IPS-18c (cell line): ENCODE measurements at regions not wholly inside any gene's neighbourhood (a gene's known extent, or its start where the extent isn't known, plus 50 kb on each side); places are given as distances from the start of the nearest gene placed in this dataset.

ENCODE experiments used
- H3K4me3 ChIP-seq: 2 replicates; pipeline ENCODE4 v1.7.0; 2013; ENCODE audit warnings: low read depth, mild to moderate bottlenecking, low read length, moderate library complexity; ENCODE audit not compliant: insufficient read depth
- H3K9me3 ChIP-seq: one replicate; pipeline ENCODE4 v1.6.1; 2013; ENCODE audit warnings: mild to moderate bottlenecking, low read length, moderate library complexity; ENCODE audit not compliant: control insufficient read depth, insufficient read depth

GRCh38 chr5:4348919-4349318 lies 753.3 kb downstream of the IRX1 start:
- Histone ChIP-seq H3K4me3 (no peak overlapping the region), H3K9me3 (no peaks in the 10 kb centered on the region)

DNA sequence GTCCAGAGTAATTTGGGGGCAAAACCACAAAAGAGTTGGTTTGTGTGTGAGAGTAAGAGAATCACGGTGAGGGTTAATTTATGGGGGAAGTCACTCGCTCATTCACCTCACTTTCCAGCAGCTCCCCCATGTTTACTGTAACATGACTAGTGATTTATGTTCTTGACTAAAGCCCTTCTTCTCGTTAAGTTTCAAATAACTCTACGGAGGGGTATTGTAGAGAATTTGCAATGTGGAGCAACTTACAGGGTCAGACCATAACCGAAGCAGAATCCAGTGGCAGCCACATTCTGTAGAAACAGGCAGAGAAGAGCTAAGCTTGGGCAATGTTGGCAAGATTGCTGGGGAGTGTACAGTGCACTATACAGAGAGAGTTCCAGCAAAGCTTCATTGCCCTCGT lies 760.6 kb downstream of the IRX1 start:
- Histone ChIP-seq H3K4me3 (no peak overlapping the region), H3K9me3 (peaks cover 2% of the 10 kb centered on the region)

GRCh38 chr5:4359847-4360246 lies 764.2 kb downstream of the IRX1 start:
- no peak overlapping the region for H3K4me3 ChIP-seq

DNA sequence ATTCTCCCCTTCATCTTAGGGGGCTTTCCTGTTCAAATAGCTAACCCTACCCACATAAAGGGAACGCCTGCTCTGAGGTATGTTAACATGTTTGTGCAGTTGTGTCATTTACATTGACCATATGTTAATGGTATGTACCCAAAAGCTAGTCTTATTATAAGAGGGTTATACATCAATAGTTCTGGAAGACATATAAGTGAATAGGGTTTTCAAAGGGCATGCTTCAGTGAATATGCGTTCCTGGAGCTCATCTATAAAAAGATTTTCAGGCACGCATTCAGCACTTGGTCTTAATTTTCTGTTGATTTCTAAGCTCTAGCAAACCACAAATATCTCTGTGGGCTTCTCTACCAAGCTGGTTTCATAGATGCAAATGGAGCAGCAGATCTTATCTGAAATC lies 766.1 kb downstream of the IRX1 start:
- Histone ChIP-seq H3K9me3 (no peaks in the 10 kb centered on the region), H3K4me3 (no peak overlapping the region)

More at GRCh38 chr5:4359847-4360246, 764.2 kb downstream of the IRX1 start:
- H3K9me3 ChIP-seq: no peaks in the 10 kb centered on the region

GRCh38 chr5:4362411-4362810 lies 766.8 kb downstream of the IRX1 start:
- H3K4me3 ChIP-seq: no peak overlapping the region
- H3K9me3 ChIP-seq: no peaks in the 10 kb centered on the region

DNA sequence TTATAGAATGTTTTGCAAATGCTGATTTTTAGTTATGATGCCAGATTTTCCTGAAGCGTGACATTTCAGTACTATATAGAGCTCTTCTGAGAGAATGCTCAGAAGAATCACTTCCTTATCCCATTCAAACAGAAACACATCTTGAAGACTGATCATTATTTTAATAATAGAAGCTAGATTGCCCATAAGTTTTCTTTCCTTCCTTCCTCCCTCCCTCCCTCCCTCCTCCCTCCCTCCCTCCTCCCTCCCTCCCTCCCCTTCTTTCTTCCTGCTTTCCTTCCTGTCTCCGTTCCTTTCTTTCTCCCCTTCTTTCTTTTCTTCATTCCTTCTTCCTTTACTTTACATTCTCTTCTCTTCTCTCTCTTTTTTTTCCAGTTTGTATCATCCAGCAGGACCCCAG lies 767.4 kb downstream of the IRX1 start:
- Histone ChIP-seq H3K4me3 (no peak overlapping the region), H3K9me3 (no peaks in the 10 kb centered on the region)

DNA sequence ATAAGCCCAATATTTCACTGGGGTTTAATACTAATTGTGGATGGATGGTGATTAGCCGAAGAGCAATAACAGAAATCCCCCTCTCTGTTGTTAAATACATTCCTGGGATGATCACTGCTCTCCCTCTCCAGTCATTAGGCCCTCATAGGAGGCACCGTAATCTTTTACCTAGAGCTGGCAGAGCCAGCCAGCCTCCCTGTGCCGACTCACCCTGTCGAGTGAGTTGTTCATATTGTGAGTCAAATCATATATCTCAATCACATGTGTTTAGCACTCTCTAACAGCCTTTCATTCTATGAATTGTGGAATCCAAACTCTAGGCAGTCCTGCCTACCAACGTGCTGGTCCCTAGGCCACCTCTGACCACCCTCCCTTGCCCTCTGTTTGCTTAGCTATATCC lies 771.0 kb downstream of the IRX1 start:
- no peak overlapping the region for H3K4me3 ChIP-seq
- no peaks in the 10 kb centered on the region for H3K9me3 ChIP-seq

DNA sequence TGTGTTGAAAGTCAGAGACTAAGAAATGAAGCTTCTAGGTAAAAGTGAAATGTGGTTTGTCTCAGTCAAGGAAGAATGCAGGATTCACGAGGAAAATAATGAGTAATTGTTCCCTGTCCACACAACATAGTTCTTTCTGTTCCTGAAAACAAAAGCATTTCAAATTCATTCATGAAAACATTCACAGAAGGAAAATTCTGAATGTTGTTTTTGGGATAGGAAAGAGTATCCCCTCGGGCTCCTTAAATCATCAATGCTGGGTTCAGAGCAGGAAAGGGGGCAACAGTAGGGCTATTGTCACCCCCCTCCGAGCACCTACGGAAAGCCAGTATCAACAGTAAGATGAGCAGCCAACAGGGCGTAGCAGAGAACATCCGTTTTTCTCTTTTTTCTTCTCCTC lies 769.9 kb upstream of the ADAMTS16 start:
- H3K4me3 ChIP-seq: no peak overlapping the region
- H3K9me3 ChIP-seq: no peaks in the 10 kb centered on the region

GRCh38 chr5:4372481-4372880 lies 767.6 kb upstream of the ADAMTS16 start:
- Histone ChIP-seq H3K9me3 (no peaks in the 10 kb centered on the region), H3K4me3 (no peak overlapping the region)

DNA sequence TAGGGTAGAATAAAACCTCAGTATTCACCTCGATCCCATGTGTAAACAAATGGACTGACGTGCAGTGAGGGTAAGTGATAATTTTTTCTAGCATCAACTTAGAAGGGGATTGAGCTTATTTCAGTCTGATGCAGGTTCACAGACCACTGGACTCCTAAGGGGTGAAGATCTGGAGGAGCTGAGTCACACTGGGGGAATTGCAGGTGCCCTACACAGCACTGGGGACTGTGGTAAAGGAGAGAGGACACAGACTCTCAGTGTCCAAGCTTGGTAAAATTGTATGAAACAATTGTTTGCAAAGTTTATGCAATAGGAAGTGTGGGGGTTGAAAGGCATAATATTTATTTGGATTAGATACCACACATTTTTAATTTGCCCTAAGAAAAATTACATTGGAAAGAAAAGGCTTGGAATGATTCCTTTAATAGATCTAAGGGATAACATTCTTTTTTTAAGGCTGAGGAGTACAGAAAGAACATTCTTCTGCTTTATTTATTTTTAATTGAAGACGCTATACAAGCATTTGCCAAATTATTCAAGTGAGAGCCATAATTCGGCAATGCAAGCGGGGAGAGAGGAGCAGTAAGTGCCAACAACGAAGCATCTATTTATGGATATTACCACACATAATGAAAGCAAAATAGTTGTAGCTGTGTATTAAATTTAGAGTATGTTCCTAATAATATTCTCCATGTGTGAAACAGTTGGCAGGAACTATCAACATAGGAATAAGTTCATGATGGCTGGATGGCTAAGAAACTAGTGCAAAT lies 766.9 kb upstream of the ADAMTS16 start:
- Histone ChIP-seq H3K4me3 (no peak overlapping the region), H3K9me3 (no peaks in the 10 kb centered on the region)

DNA sequence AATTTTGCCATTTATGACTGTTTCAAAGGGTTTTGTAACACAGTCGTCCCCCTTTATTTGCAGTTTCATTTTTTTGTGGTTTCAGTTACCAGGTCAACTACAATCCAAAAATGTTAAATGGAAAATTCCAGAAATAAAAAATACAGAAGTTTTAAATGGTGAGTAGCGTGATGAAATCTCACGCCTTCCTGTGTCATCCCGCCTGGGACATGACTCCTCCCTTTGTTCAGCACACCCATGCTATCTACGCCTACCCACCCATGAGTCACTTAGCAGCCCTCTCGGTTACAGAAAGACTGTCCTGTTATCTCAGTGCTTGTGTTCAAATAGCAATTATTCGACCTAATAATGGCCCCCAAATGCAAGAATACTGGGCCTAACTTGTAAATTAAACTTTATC lies 765.3 kb upstream of the ADAMTS16 start:
- Histone ChIP-seq H3K4me3 (no peak overlapping the region), H3K9me3 (no peaks in the 10 kb centered on the region)

GRCh38 chr5:4375640-4376039 lies 764.5 kb upstream of the ADAMTS16 start:
- H3K9me3 ChIP-seq: no peaks in the 10 kb centered on the region
- no peak overlapping the region for H3K4me3 ChIP-seq

DNA sequence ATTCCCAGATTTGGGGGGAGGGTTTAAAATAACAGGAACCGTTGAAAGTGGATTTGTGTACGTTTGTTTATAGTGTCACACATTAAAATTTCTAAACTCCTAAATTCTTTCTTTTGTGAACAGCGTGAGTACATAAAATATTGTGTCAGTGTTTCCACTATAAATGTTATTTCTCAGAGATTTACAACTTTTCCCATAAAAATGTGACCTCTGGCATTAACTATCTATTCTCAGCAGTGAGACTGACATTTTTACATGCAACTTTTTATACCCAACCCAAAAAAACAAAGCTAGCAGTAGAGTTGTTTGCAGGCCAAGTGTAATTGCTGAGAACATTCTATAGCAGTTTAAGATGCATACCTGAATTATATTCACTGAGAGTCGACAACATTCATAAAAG lies 757.0 kb upstream of the ADAMTS16 start:
- H3K4me3 ChIP-seq: no peak overlapping the region

GRCh38 chr5:4383518-4384198 lies 756.5 kb upstream of the ADAMTS16 start:
- Histone ChIP-seq H3K9me3 (no peaks in the 10 kb centered on the region), H3K4me3 (no peak overlapping the region)

More for the DNA sequence above, 757.0 kb upstream of the ADAMTS16 start:
- no peaks in the 10 kb centered on the region for H3K9me3 ChIP-seq

DNA sequence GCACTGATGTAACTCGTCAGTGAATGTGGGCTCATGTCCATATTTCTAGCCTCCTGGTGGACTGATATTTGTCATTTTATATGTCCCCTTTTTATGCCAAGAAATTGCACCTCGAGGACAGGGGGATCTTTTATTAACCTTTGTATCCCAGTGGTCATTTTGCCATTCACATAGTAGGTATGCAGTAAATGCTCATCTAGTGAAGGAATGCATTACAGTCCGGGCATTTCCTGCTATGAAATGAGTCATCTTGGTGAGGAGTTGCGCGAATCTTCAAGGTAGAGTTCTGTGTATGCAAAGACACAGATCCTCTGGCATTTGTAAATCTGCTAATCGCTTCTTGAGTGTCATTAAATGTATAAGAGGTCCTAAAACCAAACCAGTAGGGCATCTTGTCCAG lies 755.5 kb upstream of the ADAMTS16 start:
- Histone ChIP-seq H3K9me3 (no peaks in the 10 kb centered on the region), H3K4me3 (no peak overlapping the region)

DNA sequence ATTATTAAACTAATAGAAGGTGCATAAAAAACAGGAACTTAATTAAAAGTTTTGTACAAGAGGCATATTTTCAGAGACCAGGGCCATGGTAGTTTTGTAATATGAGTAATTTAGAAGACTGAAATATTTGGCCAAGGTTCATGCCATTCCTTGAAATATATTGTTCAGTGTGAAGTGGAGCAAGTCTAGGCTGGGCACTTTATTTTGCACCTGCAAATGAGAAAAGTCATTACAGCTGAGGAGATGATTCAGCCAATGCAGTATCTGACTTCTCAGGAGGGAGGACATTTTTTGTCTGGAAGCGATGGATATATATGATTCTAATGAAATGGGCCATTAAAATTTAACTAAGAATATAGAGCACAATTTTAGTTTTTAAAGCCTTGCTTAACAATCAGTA lies 754.0 kb upstream of the ADAMTS16 start:
- Histone ChIP-seq H3K4me3 (no peak overlapping the region), H3K9me3 (no peaks in the 10 kb centered on the region)

- no peak overlapping the region for H3K4me3 ChIP-seq
- no peaks in the 10 kb centered on the region for H3K9me3 ChIP-seq
These were observed 752.8 kb upstream of the ADAMTS16 start for GRCh38 chr5:4387290-4387689.

GRCh38 chr5:4395752-4396151 lies 744.4 kb upstream of the ADAMTS16 start:
- peaks cover 4% of the 10 kb centered on the region for H3K9me3 ChIP-seq
- H3K4me3 ChIP-seq: no peak overlapping the region
